Left ventricle myocardium superior (tissue), 1 donor: ENCODE measurements at regions not wholly inside any gene's neighbourhood (a gene's known extent, or its start where the extent isn't known, plus 50 kb on each side); places are given as distances from the start of the nearest gene placed in this dataset.

ENCODE experiments used
- ATAC-seq: fragments of 200-7000 bp; cut with Tn5 transposase; one replicate; pipeline ENCODE4 v1.9.1; 2020; ENCODE audit warnings: mild to moderate bottlenecking, moderate library complexity
- DNase-seq: peaks from one replicate; pipeline ENCODE4 v3.0.0-alpha.2; 2020
- intact Hi-C: fragments of 100-400 bp; cut with micrococcal nuclease; formaldehyde crosslinking; loops from one replicate; pipeline ENCODE4 v1.11.0; 2022
- donor health status: DM: no; HTN: yes; CAD: no; lungs with severe emphysema.

DNA sequence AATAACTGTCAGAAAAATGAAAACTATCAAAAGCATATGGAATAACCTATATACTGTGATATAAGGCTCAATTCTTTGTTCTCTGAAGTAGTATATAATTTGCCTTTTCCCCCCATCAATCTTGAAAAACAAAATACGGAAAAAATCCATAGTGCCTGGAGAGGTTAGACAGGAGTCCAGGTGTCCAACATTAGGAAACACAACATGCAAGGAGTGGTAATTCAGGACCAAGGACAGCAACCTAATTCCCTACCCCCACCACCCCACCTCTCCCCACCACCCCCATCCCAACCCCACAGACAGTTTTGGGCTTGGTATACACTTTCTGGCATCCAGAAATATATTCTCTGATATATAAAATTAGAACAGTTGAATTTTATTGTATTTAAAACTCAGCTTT, 55.1 kb upstream of the SLC25A26 start:
- no peak for ATAC-seq
- no peak for DNase-seq
- intact Hi-C loops, result no loop called here

DNA sequence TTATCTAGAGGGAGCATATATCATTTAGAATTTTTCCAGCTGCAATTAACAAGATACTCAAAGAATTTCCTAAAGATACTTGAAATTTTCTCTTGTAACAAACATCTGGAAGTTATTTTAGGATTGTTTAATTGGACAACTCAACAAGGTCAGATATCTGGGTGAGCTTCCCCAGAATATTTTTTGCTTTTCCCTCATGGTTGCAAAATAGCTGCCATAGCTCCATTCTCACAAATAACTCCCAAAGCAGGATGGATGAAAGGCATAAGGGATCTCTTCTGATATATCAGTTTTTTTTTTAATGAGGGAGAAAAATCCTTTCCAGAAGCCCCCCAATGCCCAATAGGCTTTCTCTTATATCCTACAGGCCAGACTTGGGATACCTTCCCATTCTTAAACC, 56.6 kb upstream of the SLC25A26 start:
- ATAC-seq (no peak), DNase-seq (no peak)
- intact Hi-C loops, result no loop called here

DNA sequence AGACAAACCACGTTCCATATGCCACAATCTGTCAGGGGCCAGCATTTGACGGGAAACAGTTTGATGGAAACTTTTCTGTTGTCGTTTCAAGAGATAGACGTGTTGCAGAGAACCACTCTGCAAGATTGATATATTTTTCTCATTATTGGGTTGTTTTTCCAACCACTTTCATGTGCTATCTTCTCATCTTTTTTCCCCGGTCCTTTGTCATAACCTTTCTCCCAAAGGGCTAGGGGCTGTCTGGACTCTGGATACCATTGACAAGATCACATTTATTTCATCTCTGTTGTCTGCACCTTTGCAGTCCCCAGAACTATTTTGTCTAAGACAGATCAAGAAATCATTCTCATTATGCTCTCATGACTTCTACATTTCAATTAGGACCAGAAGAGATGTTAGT, 57.6 kb upstream of the SLC25A26 start:
- DNase-seq (no peak), ATAC-seq (no peak)
- intact Hi-C loops, result no loop called here

DNA sequence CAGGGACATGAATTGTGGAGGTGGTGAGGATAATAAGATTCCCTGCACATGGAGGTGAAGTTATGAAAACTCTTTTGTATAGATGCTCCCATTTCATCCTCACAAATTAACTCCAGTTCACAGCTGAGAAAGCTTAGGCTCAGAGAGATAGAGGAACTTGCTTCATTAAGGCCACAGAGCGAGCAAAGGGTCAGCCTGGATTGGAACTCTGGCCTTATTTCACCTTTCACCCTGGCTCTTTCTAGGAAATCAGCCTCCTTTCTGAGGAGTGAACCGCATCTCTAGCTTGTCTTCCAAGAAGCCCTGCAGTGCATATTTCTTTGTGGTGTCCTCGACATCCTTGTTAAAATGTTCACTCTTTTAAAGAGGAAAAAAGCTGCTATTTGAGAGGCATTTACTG, 58.0 kb upstream of the SLC25A26 start:
- DNase-seq (no peak), ATAC-seq (no peak)
- intact Hi-C loops, result no loop called here

DNA sequence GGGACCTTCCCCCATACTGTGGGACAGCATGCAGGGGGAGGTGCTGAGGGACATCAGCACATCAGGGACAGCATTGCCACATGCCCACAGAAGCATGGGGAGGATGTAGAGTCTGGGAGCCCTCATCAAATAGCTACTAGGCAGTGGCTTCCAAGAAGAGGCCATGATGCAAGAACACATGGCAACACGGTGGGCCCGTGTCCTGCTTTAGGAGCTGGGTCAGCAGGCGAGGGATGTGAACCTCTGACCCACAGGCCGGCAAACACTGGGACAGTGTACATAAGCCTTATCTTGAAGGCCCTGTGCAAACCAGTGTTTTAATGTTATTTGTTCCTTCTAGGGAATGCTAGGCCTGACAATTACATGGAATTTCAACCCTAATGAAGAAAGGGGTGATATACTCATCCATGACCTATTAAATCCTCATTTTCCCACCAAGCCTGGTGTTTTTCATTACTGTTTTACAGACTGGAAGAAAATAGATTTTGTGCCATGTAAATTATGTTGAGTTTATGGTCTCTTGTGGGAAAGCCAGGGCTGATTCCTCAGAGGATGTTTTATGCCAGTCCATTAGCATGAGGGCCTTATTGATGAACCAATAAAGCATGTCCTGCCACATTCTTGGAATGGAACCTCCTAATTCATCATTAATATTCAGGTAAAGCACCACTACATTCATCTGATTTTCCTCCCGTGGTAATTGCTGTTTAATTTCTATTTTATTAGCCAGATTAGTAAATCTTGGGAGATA, 61.7 kb upstream of the SLC25A26 start:
- no peak for ATAC-seq
- intact Hi-C loops, result no loop called here
- no peak for DNase-seq

DNA sequence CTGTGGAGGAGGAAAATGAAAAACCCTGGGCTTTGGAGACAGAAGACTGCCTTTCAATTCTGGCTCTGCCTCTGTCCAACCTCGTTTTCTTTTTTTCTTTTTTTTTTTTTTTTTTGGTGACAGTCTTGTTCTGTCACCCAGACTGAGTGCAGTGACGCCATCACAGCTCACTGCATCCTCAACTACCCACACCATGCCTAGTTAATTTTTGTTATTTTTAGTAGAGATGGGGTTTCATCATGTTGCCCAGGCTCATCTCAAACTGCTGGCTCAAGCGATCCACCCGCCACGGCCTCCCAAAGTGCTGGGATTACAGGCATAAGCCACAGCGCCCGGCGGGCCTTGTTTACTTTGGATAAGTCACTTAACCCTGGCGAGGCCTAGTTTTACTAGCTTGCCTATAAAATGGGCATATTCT, 66.3 kb upstream of the SLC25A26 start:
- ATAC-seq, result peak; percentile 17
- intact Hi-C loops, result no loop called here
- DNase-seq, result peak; percentile 41

DNA sequence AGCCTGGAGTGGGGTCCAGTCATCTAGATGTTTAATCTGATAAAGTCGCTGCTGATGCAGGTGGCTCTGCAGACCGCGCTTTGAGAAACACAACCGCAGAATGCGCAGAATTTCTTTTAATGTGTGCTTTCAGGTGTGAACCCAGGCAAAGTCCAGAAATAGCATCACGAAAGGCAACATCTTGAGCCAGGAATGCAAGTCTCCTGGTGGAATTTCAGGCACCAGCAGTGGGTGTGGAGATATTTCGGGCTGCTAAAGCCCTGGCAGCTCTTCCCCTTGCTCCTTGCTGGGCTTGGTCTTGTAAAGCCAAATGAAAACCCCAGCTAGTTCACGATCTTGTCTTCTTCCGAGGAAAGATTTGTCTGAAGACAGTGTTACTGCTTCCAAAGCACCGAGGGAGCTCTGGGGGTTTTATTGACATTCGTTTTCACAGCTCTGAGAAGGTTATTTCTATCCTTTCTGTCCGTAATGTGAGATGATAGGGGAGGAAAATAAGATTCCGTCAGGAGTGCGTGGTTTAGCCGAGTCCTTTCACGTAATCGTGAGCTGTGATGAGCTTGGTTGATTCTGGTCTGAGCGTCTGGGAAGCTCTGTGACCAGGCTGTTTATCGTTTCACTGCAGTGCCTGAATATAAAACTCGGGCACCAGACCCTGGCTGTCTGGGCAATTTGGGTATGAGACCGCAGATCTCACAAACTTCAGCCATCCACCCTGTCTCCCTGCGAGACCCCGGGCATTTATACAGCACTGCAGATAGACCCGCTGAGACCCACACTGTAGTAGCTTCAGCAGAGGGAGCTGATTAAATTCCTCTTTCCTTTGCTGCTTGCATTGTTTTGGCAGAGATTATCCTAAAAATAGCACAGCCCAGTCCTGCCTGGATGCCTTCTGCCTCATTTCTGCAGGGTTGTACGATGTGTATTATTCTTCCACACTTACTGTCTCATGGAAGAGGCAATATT, 67.0 kb upstream of the SLC25A26 start:
- DNase-seq (no peak), ATAC-seq (peak; percentile 92)
- intact Hi-C loops, result no loop called here

DNA sequence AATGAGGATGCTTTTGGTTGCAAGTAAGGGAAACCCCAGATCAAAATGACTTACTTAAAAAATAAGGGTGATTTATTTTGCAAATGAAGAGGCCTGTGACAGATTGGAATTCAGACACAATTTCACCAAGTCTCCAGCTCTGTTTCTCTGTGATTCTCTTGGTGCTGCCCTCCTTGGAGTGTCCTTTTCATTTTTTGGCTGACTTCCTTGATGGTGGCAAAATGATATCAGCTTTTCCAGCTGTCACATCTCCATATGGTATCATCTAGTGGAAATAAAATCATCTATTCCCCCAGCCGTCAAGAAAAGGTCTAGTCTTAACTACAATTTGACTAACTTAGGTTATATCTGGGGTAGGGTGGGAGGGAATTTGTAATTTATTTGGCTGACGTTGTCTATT, 68.5 kb upstream of the SLC25A26 start:
- no peak for ATAC-seq
- no peak for DNase-seq
- intact Hi-C loops, result no loop called here

DNA sequence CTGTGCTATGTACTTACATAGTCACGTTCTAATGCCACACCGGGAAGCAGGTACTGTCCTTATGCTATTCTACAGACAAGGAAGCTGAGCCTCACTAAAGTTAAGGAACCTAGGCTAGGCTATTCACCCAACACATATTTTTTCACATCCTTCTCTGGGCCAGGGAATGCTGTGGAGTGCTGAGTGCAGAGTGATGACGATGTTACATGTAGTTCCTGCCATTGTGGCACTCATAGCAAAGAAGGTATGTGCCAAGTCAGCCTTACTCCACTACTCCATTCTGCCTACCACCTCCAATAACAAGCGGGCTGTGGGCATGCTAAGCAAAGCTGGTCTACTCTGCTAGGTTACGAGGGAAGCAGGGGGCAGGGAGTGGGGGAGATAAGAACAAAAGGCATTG, 69.8 kb upstream of the SLC25A26 start:
- ATAC-seq, result no peak
- no peak for DNase-seq
- intact Hi-C loops, result no loop called here

DNA sequence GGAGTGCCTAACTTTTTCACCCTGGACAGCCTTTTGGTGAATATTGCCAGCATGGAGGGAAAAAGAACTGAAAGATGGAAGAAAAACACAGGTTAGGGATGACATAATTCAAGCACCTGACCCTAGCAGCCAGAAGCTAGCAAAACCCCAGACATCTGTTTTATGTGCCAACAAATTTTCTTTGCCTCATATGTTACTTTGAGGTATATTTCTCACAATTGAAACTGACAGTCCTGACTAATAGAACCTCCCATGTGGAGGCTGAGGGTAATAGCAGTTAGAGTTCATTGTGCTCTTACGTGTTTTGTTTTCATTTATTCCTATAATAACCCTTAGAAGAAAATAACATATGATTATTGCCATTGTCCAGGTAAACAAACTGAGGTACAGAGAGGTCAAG, 71.5 kb upstream of the SLC25A26 start:
- ATAC-seq, result no peak
- DNase-seq, result no peak
- intact Hi-C loops, result no loop called here

DNA sequence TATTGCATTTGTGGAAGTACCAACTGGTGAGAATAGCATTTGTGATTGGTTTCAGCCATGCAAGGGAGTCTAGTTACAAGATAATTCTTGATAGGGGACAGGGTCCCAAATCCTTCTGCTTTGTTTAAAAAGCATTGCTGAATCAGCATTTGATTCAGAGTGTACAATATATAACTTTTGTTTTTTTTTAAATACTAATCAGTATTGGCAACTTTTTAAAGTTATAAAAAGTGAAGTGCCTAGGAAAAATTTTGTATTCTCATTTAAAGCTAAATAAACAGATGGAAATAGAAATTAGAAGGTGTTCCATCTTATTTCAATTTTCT, 75.4 kb upstream of the SLC25A26 start:
- intact Hi-C loops, result no loop called here
- ATAC-seq, result no peak
- no peak for DNase-seq

DNA sequence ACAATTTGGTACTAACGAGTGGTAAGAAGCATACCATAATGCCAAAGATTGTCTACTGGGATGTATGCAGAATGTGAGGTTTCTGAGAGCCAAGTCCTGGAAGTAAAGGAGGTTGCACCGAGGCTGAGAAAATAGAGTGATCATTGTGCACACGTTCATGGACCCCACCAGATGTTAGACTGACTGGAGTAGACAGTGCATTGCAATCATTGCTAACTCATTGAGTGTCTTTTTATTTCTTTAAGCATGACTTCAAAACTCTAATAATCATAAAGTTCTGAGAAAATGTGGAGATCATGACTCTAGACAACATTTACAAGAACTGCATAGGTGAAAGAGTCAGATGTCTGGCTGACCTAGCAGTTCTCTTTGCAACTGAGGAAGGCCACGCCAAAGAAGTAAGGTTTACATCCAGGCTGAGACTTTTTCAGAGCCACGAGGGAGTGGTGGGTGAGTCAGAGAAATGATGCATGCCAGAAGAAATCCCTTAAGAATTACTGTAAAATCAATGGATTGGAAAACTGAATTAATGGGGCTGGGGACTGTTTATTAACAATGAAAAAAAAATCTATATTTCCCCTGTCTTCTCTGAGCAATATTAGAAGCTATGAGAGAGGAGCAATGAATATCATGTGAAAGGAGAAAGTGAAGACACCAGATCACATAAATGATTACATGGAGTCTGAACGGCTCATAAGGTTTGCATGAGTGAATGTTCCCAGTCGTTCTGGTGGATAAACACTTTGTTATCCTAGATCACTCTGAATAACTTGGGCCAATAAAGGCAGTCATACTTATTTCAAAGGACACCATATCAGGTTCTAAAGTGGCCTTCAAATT, 76.0 kb upstream of the SLC25A26 start:
- ATAC-seq (no peak), DNase-seq (no peak)
- intact Hi-C loops, result no loop called here

DNA sequence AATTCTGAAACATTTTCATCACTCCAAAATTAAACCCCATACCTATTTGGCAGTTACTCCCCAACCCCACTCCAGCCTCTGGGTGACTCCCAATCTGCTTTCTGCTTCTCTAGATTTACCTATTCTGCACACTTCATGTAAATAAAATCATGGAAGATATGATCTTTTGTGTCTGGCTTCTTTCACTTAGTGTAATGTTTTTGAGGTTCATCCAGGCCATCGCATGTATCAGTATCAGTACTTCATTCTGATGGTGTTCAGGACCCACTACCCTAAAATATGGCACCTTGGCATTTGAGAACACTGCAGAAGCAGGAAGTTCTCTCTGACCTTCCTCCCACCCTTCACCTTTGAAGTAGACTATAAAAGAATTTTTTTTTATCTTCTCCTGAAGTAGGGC, 78.7 kb upstream of the SLC25A26 start:
- no peak for DNase-seq
- ATAC-seq, result no peak
- intact Hi-C loops, result no loop called here

DNA sequence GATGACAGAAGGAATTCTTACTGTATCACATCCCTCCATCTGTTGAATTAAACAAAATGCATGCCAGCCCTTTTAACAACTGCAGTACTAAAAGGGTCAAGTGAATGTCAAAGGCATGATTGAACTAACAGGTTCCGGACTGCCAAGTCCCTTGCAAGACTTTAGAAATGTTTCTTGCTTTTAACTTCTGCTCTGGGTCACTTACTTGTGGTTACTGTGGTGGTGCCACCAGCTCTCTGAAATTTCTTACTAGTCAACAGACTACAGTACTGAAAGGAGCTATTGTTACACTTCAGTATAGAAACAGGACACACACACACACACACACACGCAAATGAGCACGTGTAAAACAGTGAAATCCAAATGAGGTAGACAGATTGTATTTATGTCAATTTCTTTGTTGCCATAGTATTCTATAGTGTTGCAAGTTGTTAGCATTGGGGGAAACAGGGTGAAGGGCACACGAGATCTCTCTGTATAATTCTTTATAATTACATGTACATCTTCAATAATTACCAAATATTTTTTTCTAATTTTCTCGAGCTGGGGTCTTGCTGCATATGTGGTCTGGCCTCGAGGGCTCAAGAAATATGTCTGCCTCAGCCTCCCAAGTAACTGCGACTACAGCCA, 79.9 kb upstream of the SLC25A26 start:
- DNase-seq (no peak), ATAC-seq (no peak)
- intact Hi-C loops, result no loop called here

DNA sequence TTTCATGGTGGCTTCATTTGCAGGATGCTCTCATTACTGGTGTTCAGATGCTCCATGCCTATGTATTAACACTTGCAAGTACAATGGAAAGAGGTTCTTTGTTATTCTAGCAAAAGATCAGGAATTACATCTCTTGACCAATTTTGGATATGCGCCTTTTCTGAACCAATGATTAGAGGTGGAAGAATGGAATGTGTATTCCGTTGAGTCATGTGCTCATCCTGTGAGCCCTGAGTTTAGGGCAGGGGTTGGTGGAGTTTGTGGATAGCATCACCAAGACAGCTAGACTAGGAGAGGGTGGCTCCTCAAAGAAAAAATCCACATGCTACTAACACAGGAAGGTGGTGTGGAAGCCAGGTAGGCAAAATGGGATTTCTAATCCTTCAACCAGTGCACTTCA, 80.7 kb upstream of the SLC25A26 start:
- DNase-seq, result no peak
- ATAC-seq, result no peak
- intact Hi-C loops, result no loop called here

DNA sequence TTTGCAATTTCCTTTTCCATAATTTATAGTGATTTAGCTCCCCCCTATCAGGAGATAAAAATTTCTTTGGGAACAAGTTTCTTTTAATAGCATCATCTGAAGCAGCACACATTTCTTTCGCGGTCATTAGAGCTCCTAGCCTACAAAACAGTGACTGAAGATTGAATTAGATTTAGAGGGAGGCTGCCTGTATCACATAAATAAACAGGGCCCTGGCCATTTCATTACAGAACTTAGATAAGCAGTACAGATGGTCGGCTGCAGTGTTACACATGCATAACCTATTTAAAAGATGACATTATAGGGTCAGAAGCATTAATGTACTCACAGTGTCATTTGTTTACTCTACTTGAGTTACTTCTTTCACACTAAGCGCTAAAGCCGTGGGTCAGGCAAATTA, 81.4 kb upstream of the SLC25A26 start:
- ATAC-seq (peak; percentile 52), DNase-seq (no peak)
- intact Hi-C loops, result loop anchor here (5.0 kb wide), 1 partner anchor 352 kb away; no protein-coding TSS in a partner anchor

DNA sequence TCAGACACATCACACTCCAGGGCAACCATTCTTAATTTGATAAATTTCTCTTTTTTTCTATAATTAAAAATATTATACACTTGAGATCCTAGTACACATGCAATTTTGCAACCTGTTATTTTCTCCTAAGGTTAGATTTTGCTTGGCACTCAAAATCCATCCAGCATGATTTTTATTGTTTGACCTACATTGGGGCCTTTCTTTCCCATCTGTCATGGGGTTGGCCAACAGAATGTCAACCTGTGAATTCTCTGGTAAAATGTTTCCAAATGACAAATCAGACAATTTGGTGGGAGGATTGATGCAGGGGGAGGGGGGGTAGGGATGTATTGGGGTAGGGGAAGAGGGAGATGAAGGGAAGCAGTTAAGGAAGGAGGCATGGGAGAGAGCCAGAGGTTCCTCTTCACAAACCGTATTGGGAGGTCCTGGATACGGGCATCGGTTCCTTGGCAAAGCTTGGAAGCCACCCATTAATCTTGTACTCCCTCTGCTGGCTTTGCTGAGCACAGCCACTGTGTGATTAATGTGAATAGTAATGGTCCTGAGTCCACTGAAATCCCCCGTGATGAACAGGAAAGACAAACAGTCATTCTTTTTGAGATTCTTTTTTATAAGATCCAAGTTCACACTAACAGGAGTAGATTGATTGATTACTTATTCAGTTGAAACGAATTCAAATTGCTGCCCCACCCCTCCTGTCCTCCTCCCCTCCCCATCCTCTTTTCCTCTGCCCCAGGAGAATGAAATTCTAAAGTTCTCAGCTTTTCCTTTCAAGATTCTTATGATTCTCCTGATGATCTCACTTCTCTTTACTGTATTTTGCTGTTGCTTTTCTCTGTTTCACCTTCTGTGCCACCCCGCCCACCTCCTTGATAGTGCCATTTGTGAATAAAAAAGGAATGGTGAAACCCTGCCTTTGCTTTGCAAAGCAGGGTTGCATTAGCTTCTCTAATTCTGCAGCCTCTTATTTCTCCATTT, 82.2 kb upstream of the SLC25A26 start:
- intact Hi-C loops, result loop anchor here (5.0 kb wide), 1 partner anchor 351 kb away; no protein-coding TSS in a partner anchor
- peak; percentile 34 for DNase-seq

DNA sequence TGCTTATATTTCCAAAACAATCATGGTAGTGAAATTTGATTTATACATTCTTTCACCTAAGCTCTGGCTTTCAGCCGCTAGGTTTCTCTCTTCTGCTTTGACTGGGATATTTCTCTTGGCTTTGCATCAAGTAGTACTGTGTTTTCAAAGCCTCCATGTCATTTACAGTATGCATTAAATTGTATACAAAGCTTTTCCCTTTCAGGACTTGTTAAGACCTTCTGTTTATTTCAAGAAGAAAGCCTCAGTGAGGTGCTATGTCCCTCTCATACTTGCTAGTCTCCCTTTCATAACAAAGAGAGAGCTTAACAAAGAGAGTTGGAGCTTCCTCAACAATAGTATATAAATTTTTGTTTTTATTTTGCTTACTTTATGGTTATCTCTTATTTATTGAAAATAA, 84.2 kb upstream of the SLC25A26 start:
- ATAC-seq (no peak), DNase-seq (no peak)
- intact Hi-C loops, result loop anchor here (2.0 to 5.0 kb wide), 2 partner anchors 92 to 349 kb away; no protein-coding TSS in a partner anchor

More for the DNA sequence above, 82.2 kb upstream of the SLC25A26 start:
- peak; percentile 94 for ATAC-seq
